NCI-H226 (cell line): ENCODE measurements at regions not wholly inside any gene's neighbourhood (a gene's known extent, or its start where the extent isn't known, plus 50 kb on each side); places are given as distances from the start of the nearest gene placed in this dataset.
A peak's percentile ranks its signal among the peaks of the same experiment; 100 is the strongest.

Experiments
- DNase-seq: peaks from one replicate; pipeline ENCODE4 v3.0.0-alpha.2; 2015

GRCh38 chr10:120960725-120961124 lies 109.6 kb downstream of the WDR11 start:
- no peak for DNase-seq

- no peak for DNase-seq
These were observed 110.9 kb downstream of the WDR11 start for GRCh38 chr10:120961795-120962755.

- DNase-seq = no peak
These were observed 111.8 kb downstream of the WDR11 start for GRCh38 chr10:120962756-120963593.

GRCh38 chr10:120963594-120964220 lies 112.5 kb downstream of the WDR11 start:
- DNase-seq = no peak

GRCh38 chr10:120966657-120967045 lies 115.5 kb downstream of the WDR11 start:
- no peak for DNase-seq

GRCh38 chr10:120969219-120969645 lies 118.1 kb downstream of the WDR11 start:
- DNase-seq = peak; percentile 28

- peak; percentile 26 for DNase-seq
These were observed 119.7 kb downstream of the WDR11 start for GRCh38 chr10:120970595-120971529.

- no peak for DNase-seq
These were observed 120.5 kb downstream of the WDR11 start for GRCh38 chr10:120971671-120972070.

- DNase-seq = no peak
These were observed 121.1 kb downstream of the WDR11 start for GRCh38 chr10:120972259-120972658.

GRCh38 chr10:120975072-120975867 lies 124.1 kb downstream of the WDR11 start:
- no peak for DNase-seq

- no peak for DNase-seq
These were observed 124.7 kb downstream of the WDR11 start for GRCh38 chr10:120975868-120976225.

GRCh38 chr10:120977897-120978296 lies 126.7 kb downstream of the WDR11 start:
- DNase-seq = no peak

- DNase-seq = peak; percentile 50
These were observed 127.6 kb downstream of the WDR11 start for GRCh38 chr10:120978589-120979252.

GRCh38 chr10:120979435-120980278 lies 128.5 kb downstream of the WDR11 start:
- no peak for DNase-seq

- no peak for DNase-seq
These were observed 129.4 kb downstream of the WDR11 start for GRCh38 chr10:120980279-120981255.

- no peak for DNase-seq
These were observed 130.6 kb downstream of the WDR11 start for GRCh38 chr10:120981601-120982391.

GRCh38 chr10:120982507-120982906 lies 131.3 kb downstream of the WDR11 start:
- no peak for DNase-seq

GRCh38 chr10:120983721-120984120 lies 132.6 kb downstream of the WDR11 start:
- no peak for DNase-seq
